Mesenchymal stem cell (in vitro differentiated cells and primary cell): ENCODE measurements at regions not wholly inside any gene's neighbourhood (a gene's known extent, or its start where the extent isn't known, plus 50 kb on each side); places are given as distances from the start of the nearest gene placed in this dataset.
A peak's percentile ranks its signal among the peaks of the same experiment; 100 is the strongest.

Source experiments
- DNase-seq: peaks from one replicate; pipeline ENCODE4 v3.0.0-alpha.2; 2013
- H2AFZ ChIP-seq: one replicate; pipeline ENCODE4 v1.6.1; 2013; ENCODE audit warnings: low read depth, mild to moderate bottlenecking, control low read depth, inconsistent platforms, low read length, moderate library complexity
- H2AK5ac ChIP-seq: 2 replicates; pipeline ENCODE4 v1.6.1; 2013; ENCODE audit warnings: low read length, moderate library complexity, mild to moderate bottlenecking, inconsistent platforms; ENCODE audit not compliant: severe bottlenecking
- H2BK120ac ChIP-seq: one replicate; pipeline ENCODE4 v1.6.1; 2013; ENCODE audit warnings: low read depth, mild to moderate bottlenecking, inconsistent platforms, low read length, moderate library complexity
- H2BK12ac ChIP-seq, 2 experiments: one replicate each; pipeline ENCODE4 v1.6.1; 2013; ENCODE audit warnings: inconsistent platforms in 2 of 2, low read length in 2 of 2, mild to moderate bottlenecking in 2 of 2, moderate library complexity in 2 of 2, control low read depth in 1 of 2
- H2BK15ac ChIP-seq: one replicate; pipeline ENCODE4 v1.6.1; 2013; ENCODE audit warnings: mild to moderate bottlenecking, low read depth, inconsistent platforms; ENCODE audit not compliant: poor library complexity, severe bottlenecking
- H2BK5ac ChIP-seq: 2 replicates; pipeline ENCODE4 v1.6.1; 2013; ENCODE audit warnings: low read depth, mild to moderate bottlenecking, low read length, control low read depth, inconsistent platforms; ENCODE audit not compliant: poor library complexity, severe bottlenecking
- H3K14ac ChIP-seq, 2 experiments: one replicate each; pipeline ENCODE4 v1.6.1; 2013; ENCODE audit warnings: inconsistent platforms in 2 of 2, low read length in 2 of 2, control low read depth in 1 of 2, mild to moderate bottlenecking in 1 of 2, moderate library complexity in 1 of 2
- H3K18ac ChIP-seq, 2 experiments: one replicate each; pipeline ENCODE4 v1.6.1; 2013; ENCODE audit warnings: inconsistent platforms in 2 of 2, low read length in 2 of 2, control low read depth in 1 of 2, low read depth in 1 of 2, mild to moderate bottlenecking in 1 of 2
- H3K23ac ChIP-seq, 2 experiments: one replicate each; pipeline ENCODE4 v1.6.1; 2013; ENCODE audit warnings: inconsistent platforms in 2 of 2, low read length in 2 of 2, mild to moderate bottlenecking in 2 of 2, moderate library complexity in 2 of 2, control low read depth in 1 of 2
- H3K27ac ChIP-seq: 2 replicates; pipeline ENCODE4 v1.5.1; 2013; ENCODE audit warnings: mild to moderate bottlenecking, moderate library complexity, low read length, control low read depth, inconsistent platforms; ENCODE audit not compliant: poor library complexity, severe bottlenecking
- H3K27me3 ChIP-seq, 2 experiments: 2 replicates each; pipeline versions ENCODE4 v1.6.1 to v1.7.0; 2013; ENCODE audit warnings: low read length in 2 of 2, mild to moderate bottlenecking in 2 of 2, moderate library complexity in 2 of 2, control low read depth in 1 of 2, inconsistent platforms in 1 of 2; ENCODE audit not compliant: control insufficient read depth in 1 of 2, insufficient read depth in 1 of 2
- H3K36me3 ChIP-seq, 2 experiments: 2 replicates each; pipeline versions ENCODE4 v1.6.1 to v1.7.0; 2013; ENCODE audit warnings: low read length in 2 of 2, control low read depth in 1 of 2, inconsistent platforms in 1 of 2, low read depth in 1 of 2, mild to moderate bottlenecking in 1 of 2; ENCODE audit not compliant: insufficient read depth in 2 of 2, control insufficient read depth in 1 of 2
- H3K4ac ChIP-seq, 2 experiments: one replicate each; pipeline ENCODE4 v1.6.1; 2013; ENCODE audit warnings: inconsistent platforms in 2 of 2, low read length in 2 of 2, mild to moderate bottlenecking in 2 of 2, moderate library complexity in 2 of 2, control low read depth in 1 of 2, low read depth in 1 of 2
- H3K4me1 ChIP-seq: 2 replicates; pipeline ENCODE4 v1.6.1; 2013; ENCODE audit warnings: low read depth, low read length, control low read depth; ENCODE audit not compliant: control insufficient read depth, insufficient read depth
- H3K4me2 ChIP-seq: 2 replicates; pipeline ENCODE4 v1.6.1; 2013; ENCODE audit warnings: low read length, mild to moderate bottlenecking, inconsistent platforms; ENCODE audit not compliant: poor library complexity, severe bottlenecking
- H3K4me3 ChIP-seq, 2 experiments: 2 replicates each; pipeline versions ENCODE4 v1.5.1 to v1.7.0; 2013; ENCODE audit warnings: low read length in 2 of 2, mild to moderate bottlenecking in 2 of 2, control low read depth in 1 of 2, low read depth in 1 of 2; ENCODE audit not compliant: insufficient read depth in 1 of 2
- H3K79me1 ChIP-seq: replicated peaks from 2 replicates; pipeline ENCODE4 v1.6.1; 2013; ENCODE audit warnings: mild to moderate bottlenecking, control low read depth, low read length, inconsistent platforms; ENCODE audit not compliant: poor library complexity, severe bottlenecking
- H3K9ac ChIP-seq: 2 replicates; pipeline ENCODE4 v1.7.0; 2013; ENCODE audit warnings: mild to moderate bottlenecking, low read length, moderate library complexity
- H3K9me3 ChIP-seq: 2 replicates; pipeline ENCODE4 v1.7.0; 2013; ENCODE audit warnings: mild to moderate bottlenecking, low read length; ENCODE audit not compliant: control insufficient read depth
- H4K8ac ChIP-seq: one replicate; pipeline ENCODE4 v1.6.1; 2013; ENCODE audit warnings: inconsistent platforms, mild to moderate bottlenecking, low read length, moderate library complexity
- H4K91ac ChIP-seq: one replicate; pipeline ENCODE4 v1.6.1; 2013; ENCODE audit warnings: mild to moderate bottlenecking, low read length, inconsistent platforms
- WGBS: methylation state at CpG from one replicate; pipeline ENCODE4 v1.1.7; 2013; ENCODE audit warnings: mixed read lengths; 5-methylcytosine and 5-hydroxymethylcytosine counted together

- H3K9ac ChIP-seq, result no peak overlapping the region
- H2BK5ac ChIP-seq, result no peak overlapping the region
- H2BK15ac ChIP-seq, result no peak overlapping the region
- no peak overlapping the region for H2BK120ac ChIP-seq
- no peak overlapping the region for H3K18ac ChIP-seq
- no peaks in the 10 kb centered on the region for H3K27me3 ChIP-seq
- H3K4me3 ChIP-seq, result no peak overlapping the region
- H3K36me3 ChIP-seq, result no peaks in the 10 kb centered on the region
- no peak overlapping the region for H2AFZ ChIP-seq
- H4K8ac ChIP-seq, result no peak overlapping the region
- no CpG with 5 or more reads among the region's 1 CpG for WGBS
- H4K91ac ChIP-seq, result no peak overlapping the region
- DNase-seq, result no peak
- no peak overlapping the region for H2BK12ac ChIP-seq
- no peak overlapping the region for H3K27ac ChIP-seq
- no peaks in the 10 kb centered on the region for H3K4me1 ChIP-seq
- H3K4me2 ChIP-seq, result no peak overlapping the region
- H3K14ac ChIP-seq, result no peak overlapping the region
- no peaks in the 10 kb centered on the region for H3K9me3 ChIP-seq
- H3K23ac ChIP-seq, result no peak overlapping the region
- no peak overlapping the region for H2AK5ac ChIP-seq
- no peak overlapping the region for H3K4ac ChIP-seq
- no peaks in the 10 kb centered on the region for H3K79me1 ChIP-seq
Observed at GRCh38 chr2:34316788-34317187, 717.7 kb upstream of the FAM98A start.

DNA sequence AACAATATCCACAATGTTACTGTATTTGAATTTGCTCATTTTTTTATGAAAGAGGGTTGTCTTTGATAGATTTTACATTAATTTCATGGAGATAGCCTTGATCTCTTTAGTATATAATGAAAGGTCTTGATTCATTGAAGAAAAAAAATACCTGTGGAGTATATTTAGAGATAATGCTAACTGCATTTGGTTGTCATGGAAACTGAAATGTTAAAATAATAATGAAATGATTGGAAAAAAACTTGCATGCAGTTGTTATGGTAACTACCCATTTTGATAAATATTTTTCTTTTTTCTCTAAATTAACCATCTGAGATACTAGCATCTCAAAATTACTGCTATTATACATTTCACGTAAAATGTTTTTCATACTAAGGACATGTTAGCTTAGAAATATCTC is 712.7 kb upstream of the FAM98A start:
- Histone ChIP-seq H3K79me1 (no peaks in the 10 kb centered on the region), H3K4ac (no peak overlapping the region), H4K8ac (no peak overlapping the region), H4K91ac (no peak overlapping the region), H2BK5ac (no peak overlapping the region), H3K18ac (no peak overlapping the region), H3K27me3 (no peaks in the 10 kb centered on the region), H2BK12ac (no peak overlapping the region), H3K23ac (no peak overlapping the region), H2BK15ac (no peak overlapping the region), H3K9ac (no peak overlapping the region), H2AK5ac (no peak overlapping the region), H3K14ac (no peak overlapping the region), H3K36me3 (no peaks in the 10 kb centered on the region), H3K27ac (no peak overlapping the region), H3K4me2 (no peak overlapping the region), H2BK120ac (no peak overlapping the region), H3K4me1 (no peaks in the 10 kb centered on the region), H3K4me3 (no peak overlapping the region), H3K9me3 (no peaks in the 10 kb centered on the region), H2AFZ (no peak overlapping the region)
- 100% methylated on average over 1 of the region's 1 CpG for WGBS
- no peak for DNase-seq

GRCh38 chr2:34308140-34308539 is 709.0 kb upstream of the FAM98A start:
- no peaks in the 10 kb centered on the region for H3K4me1 ChIP-seq
- H2BK120ac ChIP-seq, result no peak overlapping the region
- H3K9ac ChIP-seq, result no peak overlapping the region
- DNase-seq, result no peak
- no peak overlapping the region for H3K4me3 ChIP-seq
- no peaks in the 10 kb centered on the region for H3K27me3 ChIP-seq
- no peaks in the 10 kb centered on the region for H3K79me1 ChIP-seq
- no peaks in the 10 kb centered on the region for H3K36me3 ChIP-seq
- no peak overlapping the region for H3K4me2 ChIP-seq
- peaks cover 4% of the 10 kb centered on the region for H3K9me3 ChIP-seq
- no peak overlapping the region for H4K8ac ChIP-seq
- no peak overlapping the region for H2AFZ ChIP-seq
- H3K27ac ChIP-seq, result peak overlapping the region; percentile 34
- H3K18ac ChIP-seq, result no peak overlapping the region
- no peak overlapping the region for H2BK15ac ChIP-seq
- H3K14ac ChIP-seq, result no peak overlapping the region
- no peak overlapping the region for H3K4ac ChIP-seq
- no peak overlapping the region for H2AK5ac ChIP-seq
- no peak overlapping the region for H2BK12ac ChIP-seq
- WGBS, result 86% methylated on average over 1 of the region's 2 CpGs
- no peak overlapping the region for H3K23ac ChIP-seq
- no peak overlapping the region for H2BK5ac ChIP-seq
- no peak overlapping the region for H4K91ac ChIP-seq

GRCh38 chr2:34307636-34308035 is 708.5 kb upstream of the FAM98A start:
- no peak overlapping the region for H3K4ac ChIP-seq

More at GRCh38 chr2:34307636-34308035, 708.5 kb upstream of the FAM98A start:
- Histone ChIP-seq H3K27me3 (no peaks in the 10 kb centered on the region), H2BK12ac (no peak overlapping the region), H3K4me3 (no peak overlapping the region), H3K9me3 (peaks cover 4% of the 10 kb centered on the region), H3K27ac (peak overlapping the region; percentile 35), H3K9ac (no peak overlapping the region), H2BK120ac (no peak overlapping the region), H3K23ac (no peak overlapping the region), H3K14ac (no peak overlapping the region), H3K79me1 (no peaks in the 10 kb centered on the region), H3K4me2 (no peak overlapping the region), H2AFZ (no peak overlapping the region), H2AK5ac (no peak overlapping the region), H3K4me1 (no peaks in the 10 kb centered on the region), H2BK5ac (no peak overlapping the region), H4K8ac (no peak overlapping the region), H3K18ac (no peak overlapping the region), H4K91ac (no peak overlapping the region), H3K36me3 (no peaks in the 10 kb centered on the region), H2BK15ac (no peak overlapping the region)
- DNase-seq, result no peak
- 75% methylated on average over 2 of the region's 4 CpGs for WGBS
